HCT116 (cell line): ENCODE measurements at regions not wholly inside any gene's neighbourhood (a gene's known extent, or its start where the extent isn't known, plus 50 kb on each side); places are given as distances from the start of the nearest gene placed in this dataset.

Experiments used
- ATAC-seq: fragments of 200-7000 bp; cut with Tn5 transposase; 2 replicates; pipeline ENCODE4 v1.9.1; 2020; ENCODE audit warnings: mild to moderate bottlenecking, moderate library complexity
- BruUV-seq: library from RNA; stranded (reverse); fragments of 400-500 nt; replicated peaks from 2 replicates; lab custom pipeline; 2021; lab: Mats Ljungman, UMichigan
- CTCF ChIA-PET: fragments of 300-600 bp; sonication (Branson Sonifier 250); formaldehyde crosslinking; loops from one replicate; lab custom pipeline; 2021; ENCODE audit warnings: antibody characterized with exemption; lab: Charles Lee
- POLR2A ChIA-PET: fragments of 300-600, 350-600 bp; sonication (Branson Sonifier 250); formaldehyde crosslinking; loops from one replicate; lab custom pipeline; 2021; ENCODE audit warnings: antibody characterized with exemption; lab: Charles Lee
- RAD21 ChIA-PET, 2 experiments: fragments of 300-600 bp; sonication (Branson Sonifier 250); formaldehyde crosslinking; loops; one replicate each; lab custom pipeline; 2023; ENCODE audit warnings: low total read pairs in 2 of 2; ENCODE audit not compliant: uncharacterized antibody in 2 of 2, unreplicated experiment in 2 of 2, low non-redundant PET in 1 of 2; lab: Charles Lee
- DNase-seq: peaks from one replicate; pipeline ENCODE4 v3.0.0-alpha.2; 2010; ENCODE audit warnings: low read depth, low spot score
- H2AFZ ChIP-seq: fragments of 200-600 bp; shearing (Covaris generic), sonication (generic); 2 replicates; pipeline ENCODE4 v1.6.1; 2017; ENCODE audit warnings: low read depth, mixed run types, mixed read lengths, antibody characterized with exemption, low read length; ENCODE audit not compliant: poor library complexity, severe bottlenecking
- H3K27ac ChIP-seq: 2 replicates; pipeline ENCODE4 v1.5.1; 2012; ENCODE audit warnings: low read depth, low read length
- H3K27me3 ChIP-seq: fragments of 200-600 bp; sonication (generic); 2 replicates; pipeline ENCODE4 v1.6.1; 2016; ENCODE audit warnings: mixed run types, low read length, mixed read lengths; ENCODE audit not compliant: insufficient read depth
- H3K36me3 ChIP-seq, 2 experiments: fragments of 200-500 bp in 1 of 2; fragments of 200-600 bp in 1 of 2; sonication (Bioruptor generic) in 1 of 2; sonication (generic) in 1 of 2; 2 replicates each; pipeline versions ENCODE4 v1.5.1 to v1.6.1; 2014 to 2016; ENCODE audit warnings: low read length in 2 of 2, inconsistent platforms in 1 of 2, mixed read lengths in 1 of 2, mixed run types in 1 of 2; ENCODE audit not compliant: insufficient read depth in 2 of 2, control insufficient read depth in 1 of 2
- H3K4me1 ChIP-seq, 2 experiments: fragments of 200-600 bp in 1 of 2; sonication (generic) in 1 of 2; 2 replicates each; pipeline versions ENCODE4 v1.5.1 to v1.6.1; 2012 to 2017; ENCODE audit warnings: low read length in 2 of 2, inconsistent platforms in 1 of 2, mild to moderate bottlenecking in 1 of 2, mixed read lengths in 1 of 2, mixed run types in 1 of 2, moderate library complexity in 1 of 2; ENCODE audit not compliant: insufficient read depth in 2 of 2, control insufficient read depth in 1 of 2
- H3K4me2 ChIP-seq: fragments of 200-600 bp; sonication (generic); 2 replicates; pipeline ENCODE4 v1.6.1; 2017; ENCODE audit warnings: mixed run types, low read length, mixed read lengths
- H3K4me3 ChIP-seq, 2 experiments: fragments of 200-600 bp in 1 of 2; sonication (generic) in 1 of 2; replicated peaks in 1 of 2; 2 replicates each; pipeline ENCODE4 v1.5.1; 2011 to 2016; ENCODE audit warnings: low read length in 2 of 2, control low read depth in 1 of 2, low read depth in 1 of 2, mild to moderate bottlenecking in 1 of 2, mixed read lengths in 1 of 2, mixed run types in 1 of 2
- H3K79me2 ChIP-seq: fragments of 200-600 bp; sonication (generic); 2 replicates; pipeline ENCODE4 v1.6.1; 2017; ENCODE audit warnings: mild to moderate bottlenecking, mixed run types, low read length, moderate library complexity, mixed read lengths; ENCODE audit not compliant: insufficient read depth
- H3K9ac ChIP-seq: fragments of 200-600 bp; sonication (generic); 2 replicates; pipeline ENCODE4 v1.6.1; 2016; ENCODE audit warnings: low read length, mixed read lengths
- H3K9me2 ChIP-seq: fragments of 200-600 bp; sonication (generic), shearing (Covaris generic); 2 replicates; pipeline ENCODE4 v1.6.1; 2017; ENCODE audit warnings: mixed run types, mild to moderate bottlenecking, moderate library complexity; ENCODE audit not compliant: insufficient read depth
- H3K9me3 ChIP-seq, 2 experiments: fragments of 200-500 bp in 1 of 2; fragments of 200-600 bp in 1 of 2; sonication (Bioruptor generic) in 1 of 2; sonication (generic) in 1 of 2; 2 replicates each; pipeline ENCODE4 v1.6.1; 2014 to 2017; ENCODE audit warnings: low read length in 2 of 2, mixed read lengths in 2 of 2, inconsistent platforms in 1 of 2, low read depth in 1 of 2, mild to moderate bottlenecking in 1 of 2, mixed run types in 1 of 2, moderate library complexity in 1 of 2; ENCODE audit not compliant: control insufficient read depth in 1 of 2, insufficient read depth in 1 of 2
- H4K20me1 ChIP-seq: fragments of 200-600 bp; sonication (generic), shearing (Covaris generic); 2 replicates; pipeline ENCODE4 v1.6.1; 2017; ENCODE audit warnings: mixed run types, mild to moderate bottlenecking, moderate library complexity; ENCODE audit not compliant: insufficient read depth
- CBX3 ChIP-seq: IDR thresholded peaks from 2 replicates; pipeline ENCODE4 v1.6.1; 2012; ENCODE audit warnings: low read depth
- CEBPB ChIP-seq: IDR thresholded peaks from 2 replicates; pipeline ENCODE4 v1.6.1; 2012; ENCODE audit warnings: low read depth
- ELF1 ChIP-seq: IDR thresholded peaks from 2 replicates; pipeline ENCODE4 v1.6.1; 2012; ENCODE audit warnings: low read depth, borderline replicate concordance
- EZH2 ChIP-seq: fragments of 200-600 bp; sonication (generic); IDR thresholded peaks from 2 replicates; pipeline ENCODE4 v1.6.1; 2017; ENCODE audit warnings: antibody characterized with exemption, mixed run types
- EZH2phosphoT487 ChIP-seq: fragments of 200-600 bp; IDR thresholded peaks from 2 replicates; pipeline ENCODE4 v1.6.1; 2018; ENCODE audit warnings: antibody characterized with exemption, borderline replicate concordance
- FOSL1 ChIP-seq: IDR thresholded peaks from 2 replicates; pipeline ENCODE4 v1.6.1; 2012; ENCODE audit warnings: low read depth
- POLR2A ChIP-seq: IDR thresholded peaks from 2 replicates; pipeline ENCODE4 v1.7.0; 2011; ENCODE audit warnings: borderline replicate concordance; ENCODE audit not compliant: insufficient read depth, insufficient read length; ENCODE audit errors: extremely low read depth
- POLR2AphosphoS5 ChIP-seq: IDR thresholded peaks from 2 replicates; pipeline ENCODE4 v1.6.1; 2011; ENCODE audit warnings: mild to moderate bottlenecking, low read depth, low read length, moderate library complexity
- RAD21 ChIP-seq: IDR thresholded peaks from 2 replicates; pipeline ENCODE4 v1.6.1; 2012; ENCODE audit warnings: low read depth, mild to moderate bottlenecking
- SIN3A ChIP-seq: IDR thresholded peaks from 2 replicates; pipeline ENCODE4 v1.6.1; 2012; ENCODE audit warnings: low read depth
- SP1 ChIP-seq: IDR thresholded peaks from 2 replicates; pipeline ENCODE4 v1.6.1; 2012; ENCODE audit warnings: low read depth
- SRF ChIP-seq: IDR thresholded peaks from 2 replicates; pipeline ENCODE4 v1.6.1; 2012; ENCODE audit warnings: low read depth
- TCF7L2 ChIP-seq: IDR thresholded peaks from 2 replicates; pipeline ENCODE4 v1.7.0; 2011; ENCODE audit warnings: borderline replicate concordance, inconsistent platforms; ENCODE audit not compliant: insufficient read depth, insufficient read length; ENCODE audit errors: extremely low read depth
- YY1 ChIP-seq: IDR thresholded peaks from 2 replicates; pipeline ENCODE4 v1.6.1; 2011; ENCODE audit warnings: low read length, low read depth, moderate library complexity, mild to moderate bottlenecking; ENCODE audit not compliant: insufficient replicate concordance; ENCODE audit errors: extremely low read depth
- ZBTB33 ChIP-seq: IDR thresholded peaks from 2 replicates; pipeline ENCODE4 v1.6.1; 2011; ENCODE audit warnings: mild to moderate bottlenecking, low read length, moderate library complexity; ENCODE audit not compliant: insufficient replicate concordance; ENCODE audit errors: extremely low read depth
- ZFX ChIP-seq: fragments of 450-650 bp; IDR thresholded peaks from 2 replicates; pipeline ENCODE4 v1.6.1; 2017
- ZNF274 ChIP-seq: fragments of 200-500 bp; sonication (Bioruptor generic); IDR thresholded peaks from 2 replicates; pipeline ENCODE4 v1.6.1; 2014; ENCODE audit warnings: mild to moderate bottlenecking, low read depth, low read length, inconsistent platforms
- intact Hi-C: fragments of 100-400 bp; cut with micrococcal nuclease; formaldehyde crosslinking; loops from 2 replicates; pipeline ENCODE4 v1.10.0; 2022
- TF ChIP-seq, protein P1 (sequence below): IDR thresholded peaks from 2 replicates; pipeline ENCODE4 v1.6.1; 2012
- TF ChIP-seq, protein P2 (sequence below): IDR thresholded peaks from 2 replicates; pipeline ENCODE4 v1.6.1; 2012
- TF ChIP-seq, protein P3 (sequence below): IDR thresholded peaks from 2 replicates; pipeline ENCODE4 v1.6.1; 2012; ENCODE audit warnings: low read depth

DNA sequence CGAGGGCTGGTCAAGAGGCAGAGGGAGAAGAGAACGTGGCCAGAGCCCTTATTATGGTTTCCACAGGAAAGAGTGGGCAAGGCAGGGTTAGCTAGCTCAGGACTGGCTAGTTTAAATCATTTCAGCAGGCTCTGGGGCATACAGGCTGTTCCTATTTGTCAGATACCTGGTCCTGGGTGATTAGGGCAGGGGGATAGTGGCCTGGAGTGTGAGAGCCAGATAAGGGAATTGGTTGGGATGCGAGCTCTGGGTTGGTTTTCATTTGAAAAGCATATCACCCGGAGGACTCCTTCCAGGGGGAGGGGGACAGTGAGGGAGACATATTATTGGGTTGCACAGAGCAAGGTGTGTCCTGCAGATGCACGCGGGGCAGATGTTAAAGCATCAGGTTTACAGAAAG lies 75.3 kb upstream of the CLDN10 start:
- POLR2A ChIA-PET = no interaction called here
- no peaks in the 10 kb centered on the region for H3K9me2 ChIP-seq

More for the DNA sequence above, 75.3 kb upstream of the CLDN10 start:
- DNase-seq (no peak), ATAC-seq (no peak)
- Histone ChIP-seq H3K4me1 (peaks cover 0 to 8% of the 10 kb centered on the region in 2 experiments; a peak in 2 of 4 replicates), H3K9ac (no peak overlapping the region), H4K20me1 (no peaks in the 10 kb centered on the region), H3K4me2 (no peak overlapping the region), H3K36me3 (no peaks in the 10 kb centered on the region), H3K9me3 (no peaks in the 10 kb centered on the region), H2AFZ (no peak overlapping the region), H3K27ac (no peak overlapping the region), H3K27me3 (no peaks in the 10 kb centered on the region), H3K79me2 (no peaks in the 10 kb centered on the region), H3K4me3 (no peak overlapping the region)
- BruUV-seq = no TSS peak
- TF ChIP-seq FOSL1 (no peak), SP1 (no peak), SRF (no peak), POLR2AphosphoS5 (no peak), YY1 (no peak), ZBTB33 (no peak), ELF1 (no peak), EZH2 (no peak), ZFX (no peak), RAD21 (no peak), EZH2phosphoT487 (no peak), CEBPB (no peak), ZNF274 (no peak), POLR2A (no peak), SIN3A (no peak), CBX3 (no peak), TCF7L2 (no peak)
- TF ChIP-seq, protein P1, sequence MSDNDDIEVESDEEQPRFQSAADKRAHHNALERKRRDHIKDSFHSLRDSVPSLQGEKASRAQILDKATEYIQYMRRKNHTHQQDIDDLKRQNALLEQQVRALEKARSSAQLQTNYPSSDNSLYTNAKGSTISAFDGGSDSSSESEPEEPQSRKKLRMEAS = no peak
- TF ChIP-seq, protein P2, sequence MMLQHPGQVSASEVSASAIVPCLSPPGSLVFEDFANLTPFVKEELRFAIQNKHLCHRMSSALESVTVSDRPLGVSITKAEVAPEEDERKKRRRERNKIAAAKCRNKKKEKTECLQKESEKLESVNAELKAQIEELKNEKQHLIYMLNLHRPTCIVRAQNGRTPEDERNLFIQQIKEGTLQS = no peak
- TF ChIP-seq, protein P3, sequence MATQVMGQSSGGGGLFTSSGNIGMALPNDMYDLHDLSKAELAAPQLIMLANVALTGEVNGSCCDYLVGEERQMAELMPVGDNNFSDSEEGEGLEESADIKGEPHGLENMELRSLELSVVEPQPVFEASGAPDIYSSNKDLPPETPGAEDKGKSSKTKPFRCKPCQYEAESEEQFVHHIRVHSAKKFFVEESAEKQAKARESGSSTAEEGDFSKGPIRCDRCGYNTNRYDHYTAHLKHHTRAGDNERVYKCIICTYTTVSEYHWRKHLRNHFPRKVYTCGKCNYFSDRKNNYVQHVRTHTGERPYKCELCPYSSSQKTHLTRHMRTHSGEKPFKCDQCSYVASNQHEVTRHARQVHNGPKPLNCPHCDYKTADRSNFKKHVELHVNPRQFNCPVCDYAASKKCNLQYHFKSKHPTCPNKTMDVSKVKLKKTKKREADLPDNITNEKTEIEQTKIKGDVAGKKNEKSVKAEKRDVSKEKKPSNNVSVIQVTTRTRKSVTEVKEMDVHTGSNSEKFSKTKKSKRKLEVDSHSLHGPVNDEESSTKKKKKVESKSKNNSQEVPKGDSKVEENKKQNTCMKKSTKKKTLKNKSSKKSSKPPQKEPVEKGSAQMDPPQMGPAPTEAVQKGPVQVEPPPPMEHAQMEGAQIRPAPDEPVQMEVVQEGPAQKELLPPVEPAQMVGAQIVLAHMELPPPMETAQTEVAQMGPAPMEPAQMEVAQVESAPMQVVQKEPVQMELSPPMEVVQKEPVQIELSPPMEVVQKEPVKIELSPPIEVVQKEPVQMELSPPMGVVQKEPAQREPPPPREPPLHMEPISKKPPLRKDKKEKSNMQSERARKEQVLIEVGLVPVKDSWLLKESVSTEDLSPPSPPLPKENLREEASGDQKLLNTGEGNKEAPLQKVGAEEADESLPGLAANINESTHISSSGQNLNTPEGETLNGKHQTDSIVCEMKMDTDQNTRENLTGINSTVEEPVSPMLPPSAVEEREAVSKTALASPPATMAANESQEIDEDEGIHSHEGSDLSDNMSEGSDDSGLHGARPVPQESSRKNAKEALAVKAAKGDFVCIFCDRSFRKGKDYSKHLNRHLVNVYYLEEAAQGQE = no peak
- CTCF ChIA-PET = interaction anchor here (0.6 kb wide), 1 partner anchor 47 kb away, joined by 3 read pairs; no protein-coding TSS in a partner anchor
- RAD21 ChIA-PET = no interaction called here
- intact Hi-C loops = loop anchor here (5.0 to 10.0 kb wide), 2 partner anchors 75 to 182 kb away; no protein-coding TSS in a partner anchor
